HG03460 (cell line): ENCODE measurements at regions not wholly inside any gene's neighbourhood (a gene's known extent, or its start where the extent isn't known, plus 50 kb on each side); places are given as distances from the start of the nearest gene placed in this dataset.

Experiments
- ATAC-seq: cut with Tn5 transposase; IDR thresholded peaks from one replicate; pipeline ENCODE4 v1.9.1; 2021; ENCODE audit not compliant: unreplicated experiment

- no peak for ATAC-seq
Observed at GRCh38 chr9:95627802-95628201, 111.0 kb upstream of the PTCH1 start.

GRCh38 chr9:95626885-95627558, 110.3 kb upstream of the PTCH1 start:
- ATAC-seq, result no peak

GRCh38 chr9:95626341-95626740, 109.6 kb upstream of the PTCH1 start:
- no peak for ATAC-seq

GRCh38 chr9:95623640-95624039, 106.9 kb upstream of the PTCH1 start:
- no peak for ATAC-seq

GRCh38 chr9:95620722-95621121, 104.0 kb upstream of the PTCH1 start:
- no peak for ATAC-seq

- ATAC-seq, result no peak
Observed at GRCh38 chr9:95620314-95620713, 103.5 kb upstream of the PTCH1 start.

- ATAC-seq, result no peak
Observed at GRCh38 chr9:95615246-95615645, 98.5 kb upstream of the PTCH1 start.

GRCh38 chr9:95613670-95614069, 96.9 kb upstream of the PTCH1 start:
- ATAC-seq, result no peak

GRCh38 chr9:95611354-95611753, 94.6 kb upstream of the PTCH1 start:
- ATAC-seq, result no peak

GRCh38 chr9:95610006-95610785, 93.4 kb upstream of the PTCH1 start:
- ATAC-seq, result no peak

- no peak for ATAC-seq
Observed at GRCh38 chr9:95609426-95609825, 92.7 kb upstream of the PTCH1 start.

GRCh38 chr9:95608341-95608740, 91.6 kb upstream of the PTCH1 start:
- no peak for ATAC-seq

GRCh38 chr9:95607507-95607906, 90.7 kb upstream of the PTCH1 start:
- ATAC-seq, result no peak

- no peak for ATAC-seq
Observed at GRCh38 chr9:95606489-95607350, 89.9 kb upstream of the PTCH1 start.

GRCh38 chr9:95605816-95606488, 89.2 kb upstream of the PTCH1 start:
- no peak for ATAC-seq

GRCh38 chr9:95605101-95605500, 88.3 kb upstream of the PTCH1 start:
- no peak for ATAC-seq

GRCh38 chr9:95598236-95598635, 81.5 kb upstream of the PTCH1 start:
- no peak for ATAC-seq

GRCh38 chr9:95595721-95596295, 79.0 kb upstream of the PTCH1 start:
- ATAC-seq, result no peak

- no peak for ATAC-seq
Observed at GRCh38 chr9:95592931-95593330, 76.2 kb upstream of the PTCH1 start.

- ATAC-seq, result no peak
Observed at GRCh38 chr9:95588724-95589588, 72.2 kb upstream of the PTCH1 start.
